C4-2B (cell line): ENCODE measurements at regions not wholly inside any gene's neighbourhood (a gene's known extent, or its start where the extent isn't known, plus 50 kb on each side); places are given as distances from the start of the nearest gene placed in this dataset.
"Not testable (repeated sequence)": the region's sequence is repeated elsewhere in the genome, so short reads cannot be mapped to it uniquely, and the experiment has no call there.

ENCODE experiments used
- H3K27ac ChIP-seq: fragments of 450-650 bp; 2 replicates; pipeline ENCODE4 v1.5.1; 2017
- ZFX ChIP-seq: fragments of 450-650 bp; IDR thresholded peaks from 2 replicates; pipeline ENCODE4 v1.6.1; 2017
- TF ChIP-seq, protein P1 (sequence below): fragments of 450-650 bp; conservative IDR thresholded peaks from 2 replicates; pipeline ENCODE4 v1.5.1; 2017; ENCODE audit warnings: mild to moderate bottlenecking

DNA sequence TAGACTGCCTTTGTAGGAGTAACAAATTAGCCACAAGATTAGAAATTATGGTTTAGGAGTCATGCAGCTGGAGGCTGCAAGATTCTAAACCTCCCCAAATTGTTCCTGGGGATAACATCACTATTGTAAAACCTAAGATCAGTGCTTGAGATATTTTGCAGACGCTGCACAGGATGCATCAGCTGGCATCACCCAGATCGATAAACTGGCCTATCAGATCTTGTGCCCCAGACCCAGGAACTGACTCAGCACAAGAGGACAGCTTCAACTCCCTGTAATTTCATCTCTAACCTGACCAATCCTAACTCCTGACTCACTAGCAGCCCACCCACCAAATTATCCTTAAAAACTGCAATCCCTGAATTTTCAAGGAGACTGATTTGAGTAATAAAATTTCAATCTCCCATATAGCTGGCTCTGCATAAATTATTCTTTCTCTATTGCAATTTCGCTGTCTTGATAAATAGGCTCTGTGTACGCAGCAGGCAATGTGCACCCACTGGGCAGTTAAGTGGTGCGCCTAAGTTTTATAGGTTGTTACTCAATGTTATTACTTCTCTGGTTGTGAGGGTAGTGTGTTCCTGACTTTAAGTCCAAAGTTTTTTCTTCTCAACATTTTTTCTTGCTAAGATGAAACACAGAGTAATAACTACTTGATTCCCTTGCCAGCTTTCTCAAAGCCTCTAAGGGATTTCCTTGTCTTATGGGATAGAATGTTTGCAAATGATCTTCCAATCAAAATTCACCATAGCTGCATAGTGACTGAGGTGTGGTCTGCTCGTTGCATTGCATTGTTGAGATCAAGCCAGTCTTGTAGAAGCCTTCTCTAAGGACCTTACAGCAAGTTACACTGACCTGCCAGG is 312.3 kb upstream of the DKK2 start:
- no peak overlapping the region for H3K27ac ChIP-seq
- TF ChIP-seq, protein P1, sequence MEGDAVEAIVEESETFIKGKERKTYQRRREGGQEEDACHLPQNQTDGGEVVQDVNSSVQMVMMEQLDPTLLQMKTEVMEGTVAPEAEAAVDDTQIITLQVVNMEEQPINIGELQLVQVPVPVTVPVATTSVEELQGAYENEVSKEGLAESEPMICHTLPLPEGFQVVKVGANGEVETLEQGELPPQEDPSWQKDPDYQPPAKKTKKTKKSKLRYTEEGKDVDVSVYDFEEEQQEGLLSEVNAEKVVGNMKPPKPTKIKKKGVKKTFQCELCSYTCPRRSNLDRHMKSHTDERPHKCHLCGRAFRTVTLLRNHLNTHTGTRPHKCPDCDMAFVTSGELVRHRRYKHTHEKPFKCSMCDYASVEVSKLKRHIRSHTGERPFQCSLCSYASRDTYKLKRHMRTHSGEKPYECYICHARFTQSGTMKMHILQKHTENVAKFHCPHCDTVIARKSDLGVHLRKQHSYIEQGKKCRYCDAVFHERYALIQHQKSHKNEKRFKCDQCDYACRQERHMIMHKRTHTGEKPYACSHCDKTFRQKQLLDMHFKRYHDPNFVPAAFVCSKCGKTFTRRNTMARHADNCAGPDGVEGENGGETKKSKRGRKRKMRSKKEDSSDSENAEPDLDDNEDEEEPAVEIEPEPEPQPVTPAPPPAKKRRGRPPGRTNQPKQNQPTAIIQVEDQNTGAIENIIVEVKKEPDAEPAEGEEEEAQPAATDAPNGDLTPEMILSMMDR = no peak
- TF ChIP-seq ZFX = no peak

DNA sequence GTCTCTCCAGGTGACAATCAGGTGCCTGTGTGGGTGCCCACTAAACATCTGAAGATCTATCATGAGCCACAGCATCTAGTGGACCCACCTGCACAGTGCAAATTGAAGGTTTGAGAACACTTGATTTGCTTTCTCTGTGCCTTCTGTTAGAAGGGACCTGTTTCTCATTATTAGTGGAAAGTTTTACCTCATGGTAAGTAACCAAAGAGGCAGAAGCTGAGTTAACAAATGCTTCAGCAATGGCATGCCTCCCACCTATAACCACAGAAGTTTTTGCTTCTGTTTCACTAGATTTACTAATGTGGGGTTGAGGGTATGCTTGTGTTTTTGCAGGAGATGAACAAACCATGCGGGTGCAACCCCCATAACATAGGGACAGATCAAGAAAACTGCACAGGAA is 297.4 kb upstream of the DKK2 start:
- H3K27ac ChIP-seq = no peak overlapping the region
- TF ChIP-seq ZFX = no peak
- TF ChIP-seq, protein P1 = no peak

DNA sequence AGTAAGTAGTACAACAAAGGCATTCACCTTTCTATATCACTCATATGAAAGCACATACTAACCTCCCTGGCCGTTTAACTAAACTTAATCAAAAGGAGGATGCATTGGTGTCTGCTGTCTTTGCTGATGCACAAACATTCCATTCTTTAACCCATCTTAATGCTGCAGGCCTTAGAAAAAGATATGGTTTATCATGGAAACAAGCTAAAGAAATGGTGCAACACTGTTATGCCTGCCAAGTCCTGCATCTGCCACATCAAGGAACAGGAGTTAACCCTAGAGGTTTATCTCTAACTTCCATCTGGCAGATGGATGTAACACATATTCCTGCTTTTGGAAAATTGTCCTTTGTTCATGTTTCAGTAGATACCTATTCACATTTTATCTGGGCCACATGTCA is 296.5 kb upstream of the DKK2 start:
- not testable (repeated sequence) for H3K27ac ChIP-seq

DNA sequence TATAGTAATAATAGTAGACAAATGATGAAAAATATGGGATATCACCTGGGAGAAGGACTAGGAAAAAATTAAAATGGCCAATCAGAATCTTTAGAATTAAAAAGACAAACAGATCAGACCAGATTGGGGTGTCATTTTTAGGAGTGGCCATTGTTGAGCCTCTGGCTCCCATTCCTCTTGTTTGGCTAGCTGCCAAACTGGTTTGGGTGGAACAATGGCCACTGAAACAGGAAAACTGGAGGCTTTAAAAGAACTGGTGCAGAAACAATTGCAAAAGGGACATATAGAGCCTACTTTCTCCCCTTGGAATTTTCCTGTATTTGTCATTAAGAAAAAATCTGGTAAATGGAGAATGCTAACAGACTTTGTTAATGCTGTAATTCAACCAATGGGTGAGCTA is 294.8 kb upstream of the DKK2 start:
- TF ChIP-seq, protein P1 = no peak
- no peak overlapping the region for H3K27ac ChIP-seq

DNA sequence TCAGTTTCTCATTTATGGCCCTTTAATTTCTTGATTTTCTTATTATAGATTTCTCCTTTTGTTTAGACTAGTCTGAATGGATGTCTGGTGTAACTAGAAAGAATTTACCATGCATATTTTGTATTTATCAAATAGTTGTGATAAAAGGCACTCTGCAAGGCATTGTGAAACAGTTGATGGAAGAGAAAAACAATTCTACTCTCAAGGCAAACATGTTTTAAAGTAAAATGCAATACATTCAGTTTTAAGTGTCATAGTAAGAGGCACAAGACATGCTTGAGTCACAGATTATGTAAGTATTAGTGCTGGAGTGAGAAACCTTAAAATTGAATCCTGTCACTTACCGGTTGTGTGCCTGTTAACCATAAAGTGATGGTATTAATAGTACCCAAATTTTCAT is 283.3 kb upstream of the DKK2 start:
- H3K27ac ChIP-seq = no peak overlapping the region

DNA sequence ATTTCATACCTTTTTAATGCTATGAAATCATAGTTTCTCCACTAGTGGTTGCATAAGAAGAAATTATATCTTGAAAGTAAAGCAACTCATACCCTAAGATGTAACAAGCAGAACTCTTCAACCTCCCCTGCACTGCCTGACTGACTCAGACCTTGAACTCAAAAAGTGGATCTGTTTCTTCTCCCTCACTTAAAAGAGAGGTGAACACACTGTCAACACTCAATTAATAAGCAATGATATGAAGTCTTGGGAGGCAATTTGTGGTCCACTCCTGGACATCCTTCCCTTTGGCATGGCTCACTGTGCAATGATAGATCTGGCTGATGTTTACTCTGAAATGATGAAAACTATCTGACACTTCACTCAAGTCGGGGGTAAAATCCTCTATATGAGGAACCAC is 282.0 kb upstream of the DKK2 start:
- TF ChIP-seq, protein P1 = no peak
- no peak for TF ChIP-seq ZFX
- H3K27ac ChIP-seq = no peak overlapping the region

More for the DNA sequence above, 283.3 kb upstream of the DKK2 start:
- TF ChIP-seq, protein P1 = no peak
- TF ChIP-seq ZFX = no peak

DNA sequence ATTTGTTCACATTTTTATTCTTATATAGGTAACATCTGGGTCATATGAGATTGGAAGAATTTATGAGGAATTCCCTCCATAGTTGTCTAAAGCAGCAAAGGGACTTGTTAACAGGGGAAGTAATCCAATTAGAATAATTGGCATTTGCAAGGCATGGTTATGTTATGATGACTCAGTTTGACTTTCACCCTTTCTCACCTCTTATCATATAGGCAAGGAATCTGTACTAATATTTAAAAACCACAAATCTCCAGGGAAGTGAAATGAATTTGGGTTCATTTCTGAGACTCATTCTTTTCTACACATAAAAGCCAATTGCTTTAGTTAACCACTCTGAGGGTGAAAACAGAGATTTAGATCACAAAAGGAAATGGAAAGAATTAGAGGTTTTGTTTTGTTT is 281.5 kb upstream of the DKK2 start:
- TF ChIP-seq ZFX = no peak
- TF ChIP-seq, protein P1 = no peak
- H3K27ac ChIP-seq = no peak overlapping the region

DNA sequence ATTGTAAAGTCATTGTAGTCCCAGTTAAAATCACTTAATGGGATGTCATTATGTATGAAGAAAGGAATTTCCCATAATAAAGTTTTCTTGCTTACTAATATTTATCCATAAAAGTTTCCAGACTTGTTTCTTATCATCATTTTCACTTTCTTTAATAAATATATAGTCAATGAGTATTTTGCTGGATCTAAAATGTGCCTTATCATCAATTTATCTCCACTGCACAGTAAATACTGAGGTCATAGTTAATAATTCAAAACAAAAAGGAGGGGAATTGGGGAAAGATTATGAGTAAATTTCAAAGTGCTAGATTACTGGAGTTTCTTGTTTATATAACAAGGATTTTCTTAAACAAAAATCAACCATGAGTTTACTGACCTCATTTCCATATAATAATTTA is 279.5 kb upstream of the DKK2 start:
- TF ChIP-seq, protein P1 = no peak
- TF ChIP-seq ZFX = no peak
- H3K27ac ChIP-seq = no peak overlapping the region
